Activated T-helper 17 cell treated with anti-CD3 and anti-CD28 coated beads, Interleukin-2, amount 50 U/mL, for 72 hours (primary cell): ENCODE measurements at regions not wholly inside any gene's neighbourhood (a gene's known extent, or its start where the extent isn't known, plus 50 kb on each side); places are given as distances from the start of the nearest gene placed in this dataset.

Source experiments
- ATAC-seq: fragments of 150-1000 bp; cut with Tn5 transposase; replicated peaks from 2 replicates; pipeline ENCODE4 v1.10.0; 2021; ENCODE audit warnings: mild to moderate bottlenecking, moderate library complexity
- H3K27ac Mint-ChIP-seq: one replicate; pipeline ENCODE4 v1.8.0; 2022; ENCODE audit warnings: mixed read lengths
- H3K27me3 Mint-ChIP-seq: one replicate; pipeline ENCODE4 v1.8.0; 2022; ENCODE audit warnings: mixed read lengths
- H3K36me3 Mint-ChIP-seq: one replicate; pipeline ENCODE4 v1.8.0; 2022; ENCODE audit warnings: low read depth, mild to moderate bottlenecking, mixed read lengths
- H3K4me1 Mint-ChIP-seq: one replicate; pipeline ENCODE4 v1.8.0; 2022; ENCODE audit warnings: mixed read lengths
- H3K4me3 Mint-ChIP-seq: one replicate; pipeline ENCODE4 v1.8.0; 2022; ENCODE audit warnings: mild to moderate bottlenecking, mixed read lengths
- H3K9me3 Mint-ChIP-seq: one replicate; pipeline ENCODE4 v1.8.0; 2022; ENCODE audit warnings: mixed read lengths

DNA sequence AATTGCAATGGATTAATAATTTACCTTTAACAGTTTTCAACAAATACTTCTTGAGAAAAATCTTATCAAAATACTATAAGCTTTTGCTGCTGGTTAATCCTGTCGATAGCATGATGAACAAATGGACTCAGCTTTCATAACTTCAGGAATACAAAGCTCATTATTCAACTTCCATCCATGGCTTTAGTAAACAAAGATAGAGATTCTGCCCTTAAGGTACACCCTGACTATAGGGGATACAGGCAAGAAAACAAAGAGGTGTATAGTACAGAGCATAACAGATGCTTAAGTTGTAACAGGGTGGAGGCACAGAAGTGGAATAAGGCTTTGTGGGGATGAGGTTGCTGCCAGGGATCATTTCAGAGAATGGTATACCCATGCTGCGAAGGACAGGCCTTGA is 57.0 kb upstream of the FOXN2 start:
- Mint-ChIP-seq H3K27me3 (no peaks in the 10 kb centered on the region), H3K27ac (no peak overlapping the region), H3K9me3 (no peaks in the 10 kb centered on the region), H3K36me3 (no peaks in the 10 kb centered on the region), H3K4me1 (no peaks in the 10 kb centered on the region), H3K4me3 (no peak overlapping the region)
- ATAC-seq: no peak

DNA sequence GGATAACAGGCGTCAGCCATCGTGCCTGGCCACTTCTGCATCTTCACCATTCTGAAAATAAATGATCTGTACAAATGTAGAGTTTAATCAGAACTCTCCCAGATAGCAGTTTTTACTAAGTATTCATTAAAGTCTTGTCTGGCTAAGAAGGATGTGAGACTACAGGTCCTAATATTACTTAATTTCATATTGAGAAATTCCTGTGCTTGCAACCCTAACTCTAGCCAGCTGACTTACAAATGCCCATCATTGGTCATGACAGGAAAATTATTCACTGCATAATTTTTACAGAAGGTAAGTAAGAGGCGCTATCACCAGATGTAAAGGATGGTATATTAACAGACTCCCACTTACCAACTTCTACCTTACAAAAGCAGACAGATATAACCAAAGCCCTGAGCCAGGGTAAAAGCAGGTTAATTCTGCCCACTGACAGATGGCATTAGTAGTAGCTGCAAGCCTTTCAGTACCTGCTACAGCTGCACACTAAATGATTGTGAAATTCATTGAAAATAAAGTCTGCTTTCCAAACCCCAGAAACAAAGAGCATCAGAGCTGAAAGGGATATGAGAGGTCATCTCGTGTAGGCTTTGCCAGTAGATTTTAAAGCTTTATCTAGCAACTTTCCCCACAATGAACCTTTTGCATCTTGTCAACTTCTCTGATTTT is 55.9 kb upstream of the FOXN2 start:
- H3K9me3 Mint-ChIP-seq: no peaks in the 10 kb centered on the region
- H3K27me3 Mint-ChIP-seq: no peaks in the 10 kb centered on the region
- no peaks in the 10 kb centered on the region for H3K4me1 Mint-ChIP-seq
- ATAC-seq: no peak
- no peak overlapping the region for H3K27ac Mint-ChIP-seq
- H3K36me3 Mint-ChIP-seq: no peaks in the 10 kb centered on the region
- H3K4me3 Mint-ChIP-seq: no peak overlapping the region

DNA sequence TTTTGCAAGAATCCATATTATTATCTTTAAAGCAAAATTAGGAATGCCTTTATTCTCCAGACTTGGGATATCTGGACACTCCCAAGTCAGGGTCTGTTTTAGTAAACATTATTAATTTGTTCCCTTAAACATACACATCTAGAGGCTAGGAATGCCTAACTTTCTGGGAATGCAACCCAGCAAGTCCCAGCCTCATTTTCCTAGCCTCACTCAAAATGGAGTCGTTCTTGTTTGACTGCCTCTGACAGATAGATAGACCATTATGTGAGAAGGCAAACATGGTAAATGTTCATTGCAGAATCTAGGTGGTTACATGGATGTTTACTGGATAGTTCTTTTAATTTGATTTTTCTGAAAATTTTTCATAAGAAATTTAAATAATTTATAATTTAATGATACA is 54.7 kb upstream of the FOXN2 start:
- ATAC-seq: no peak
- no peak overlapping the region for H3K4me3 Mint-ChIP-seq
- H3K27ac Mint-ChIP-seq: no peak overlapping the region
- no peaks in the 10 kb centered on the region for H3K9me3 Mint-ChIP-seq
- H3K4me1 Mint-ChIP-seq: no peaks in the 10 kb centered on the region
- H3K36me3 Mint-ChIP-seq: no peaks in the 10 kb centered on the region
- no peaks in the 10 kb centered on the region for H3K27me3 Mint-ChIP-seq

DNA sequence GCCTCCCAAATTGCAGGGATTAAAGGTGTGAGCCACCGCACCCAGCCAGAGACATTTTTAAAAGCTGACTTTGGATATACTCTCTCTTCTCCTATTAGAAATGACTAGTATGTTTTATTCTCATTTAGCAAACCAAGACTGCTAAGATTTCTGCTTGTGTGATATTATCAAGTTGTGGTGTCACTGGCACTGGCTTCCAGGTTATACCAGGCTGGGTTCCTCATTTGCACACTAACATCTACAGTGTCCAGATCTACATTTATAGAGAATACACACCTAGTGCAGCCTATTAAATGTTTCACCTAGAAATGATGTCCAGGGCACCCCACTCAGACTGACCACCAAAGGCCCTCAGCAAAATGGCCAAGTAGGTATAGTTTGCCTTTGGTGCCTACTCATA is 49.9 kb upstream of the FOXN2 start:
- Mint-ChIP-seq H3K36me3 (no peaks in the 10 kb centered on the region), H3K27me3 (no peaks in the 10 kb centered on the region), H3K27ac (no peak overlapping the region), H3K4me1 (no peaks in the 10 kb centered on the region), H3K4me3 (no peak overlapping the region), H3K9me3 (no peaks in the 10 kb centered on the region)
- ATAC-seq: no peak
